ENCODE measurements at regions not wholly inside any gene's neighbourhood (a gene's known extent, or its start where the extent isn't known, plus 50 kb on each side); places are given as distances from the start of the nearest gene placed in this dataset.

GRCh38 chr10:44167752-44168151 is 217.1 kb downstream of the CXCL12 start:
- TF ChIP-seq POLR2A (IDR thresholded peaks at IDR 0.05) (no peak), CTCF (IDR thresholded peaks at IDR 0.05) (no peak)
